Upper lobe of right lung (tissue), 1 donor: ENCODE measurements at regions not wholly inside any gene's neighbourhood (a gene's known extent, or its start where the extent isn't known, plus 50 kb on each side); places are given as distances from the start of the nearest gene placed in this dataset.
"Not testable (repeated sequence)": the region's sequence is repeated elsewhere in the genome, so short reads cannot be mapped to it uniquely, and the experiment has no call there.

Experiments used
- ATAC-seq: fragments of 200-7000 bp; cut with Tn5 transposase; one replicate; pipeline ENCODE4 v1.9.1; 2020; ENCODE audit warnings: mild to moderate bottlenecking, moderate library complexity
- DNase-seq: peaks from one replicate; pipeline ENCODE4 v3.0.0-alpha.2; 2020
- H3K27ac ChIP-seq: fragments of 200-600 bp; one replicate; pipeline ENCODE4 v1.8.0; 2022
- H3K27me3 ChIP-seq: fragments of 200-600 bp; one replicate; pipeline ENCODE4 v1.8.0; 2022; ENCODE audit warnings: mild to moderate bottlenecking
- H3K36me3 ChIP-seq: fragments of 200-600 bp; one replicate; pipeline ENCODE4 v1.8.0; 2022
- H3K4me1 ChIP-seq: fragments of 200-600 bp; one replicate; pipeline ENCODE4 v1.8.0; 2022
- H3K4me3 ChIP-seq: fragments of 200-600 bp; one replicate; pipeline ENCODE4 v1.8.0; 2022; ENCODE audit warnings: mild to moderate bottlenecking
- H3K9me3 ChIP-seq: fragments of 200-600 bp; one replicate; pipeline ENCODE4 v1.8.0; 2022
- CTCF ChIP-seq: fragments of 200-600 bp; IDR thresholded peaks from one replicate; pipeline ENCODE4 v1.8.0; 2022; ENCODE audit warnings: antibody characterized with exemption
- intact Hi-C: fragments of 100-400 bp; cut with DNase I; formaldehyde crosslinking; loops from one replicate; pipeline ENCODE4 v1.11.0; 2022
- donor health status: DM: no; HTN: yes; CAD: no; lungs with severe emphysema.

DNA sequence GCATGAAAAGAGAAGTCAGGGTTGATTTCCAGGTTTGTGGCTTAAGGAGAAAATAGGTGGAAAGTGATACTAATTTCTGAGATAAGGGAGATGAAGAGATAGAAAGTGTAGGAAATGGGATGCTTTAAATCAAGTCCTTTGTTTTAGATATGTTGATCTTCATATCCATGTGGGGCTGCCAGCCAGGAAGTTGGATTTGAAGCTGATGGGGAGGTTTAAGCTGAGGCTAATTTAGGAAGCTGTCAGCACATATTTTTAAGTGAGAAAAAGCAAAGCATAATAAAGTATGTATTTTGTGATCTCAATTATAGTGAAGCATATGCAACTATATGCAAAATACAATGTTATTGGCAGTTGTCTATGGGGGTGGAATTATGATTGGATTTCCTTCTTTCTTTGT, 428.4 kb downstream of the CSNK1G3 start:
- H3K36me3 ChIP-seq, result no peaks in the 10 kb centered on the region
- DNase-seq (no peak), ATAC-seq (no peak)
- TF ChIP-seq CTCF, result no peak
- no peak overlapping the region for H3K4me3 ChIP-seq
- no peaks in the 10 kb centered on the region for H3K4me1 ChIP-seq
- H3K27me3 ChIP-seq, result no peaks in the 10 kb centered on the region
- no peak overlapping the region for H3K27ac ChIP-seq
- intact Hi-C loops, result no loop called here
- H3K9me3 ChIP-seq, result peaks cover 6% of the 10 kb centered on the region

GRCh38 chr5:123937230-123937629, 425.3 kb downstream of the CSNK1G3 start:
- TF ChIP-seq CTCF, result peak; percentile 56
- intact Hi-C loops, result no loop called here
- Histone ChIP-seq H3K27me3 (no peaks in the 10 kb centered on the region), H3K36me3 (no peaks in the 10 kb centered on the region), H3K4me1 (no peaks in the 10 kb centered on the region), H3K9me3 (peaks cover 6% of the 10 kb centered on the region), H3K4me3 (no peak overlapping the region), H3K27ac (no peak overlapping the region)
- peak; percentile 53 for ATAC-seq
- no peak for DNase-seq

- intact Hi-C loops, result no loop called here
- no peak overlapping the region for H3K27ac ChIP-seq
- H3K4me1 ChIP-seq, result no peaks in the 10 kb centered on the region
- no peaks in the 10 kb centered on the region for H3K36me3 ChIP-seq
- H3K9me3 ChIP-seq, result peaks cover 6% of the 10 kb centered on the region
- DNase-seq (no peak), ATAC-seq (no peak)
- no peak overlapping the region for H3K4me3 ChIP-seq
- no peaks in the 10 kb centered on the region for H3K27me3 ChIP-seq
- TF ChIP-seq CTCF, result no peak
Measured at GRCh38 chr5:123936548-123936947, 424.6 kb downstream of the CSNK1G3 start.

DNA sequence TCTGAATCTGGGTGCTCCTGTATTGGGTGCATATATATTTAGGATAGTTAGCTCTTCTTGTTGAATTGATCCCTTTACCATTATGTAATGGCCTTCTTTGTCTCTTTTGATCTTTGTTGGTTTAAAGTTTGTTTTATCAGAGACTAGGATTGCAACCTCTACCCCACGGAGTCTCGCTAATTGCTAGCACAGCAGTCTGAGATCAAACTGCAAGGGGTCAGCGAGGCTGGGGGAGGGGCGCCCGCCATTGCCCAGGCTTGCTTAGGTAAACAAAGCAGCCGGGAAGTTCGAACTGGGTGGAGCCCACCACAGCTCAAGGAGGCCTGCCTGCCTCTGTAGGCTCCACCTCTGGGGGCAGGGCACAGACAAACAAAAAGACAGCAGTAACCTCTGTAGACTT, 421.8 kb downstream of the CSNK1G3 start:
- H3K36me3 ChIP-seq, DNase-seq, H3K9me3 ChIP-seq, H3K4me3 ChIP-seq, intact Hi-C loops, H3K27me3 ChIP-seq, H3K27ac ChIP-seq, H3K4me1 ChIP-seq, ATAC-seq: not testable (repeated sequence)

- no peak for DNase-seq
- Histone ChIP-seq H3K27me3 (no peaks in the 10 kb centered on the region), H3K27ac (no peak overlapping the region), H3K9me3 (no peaks in the 10 kb centered on the region), H3K4me1 (no peaks in the 10 kb centered on the region), H3K4me3 (no peak overlapping the region), H3K36me3 (no peaks in the 10 kb centered on the region)
- no peak for TF ChIP-seq CTCF
- no peak for ATAC-seq
- intact Hi-C loops, result no loop called here
Measured at GRCh38 chr5:123929055-123929474, 417.1 kb downstream of the CSNK1G3 start.

- no peaks in the 10 kb centered on the region for H3K9me3 ChIP-seq
- DNase-seq (no peak), ATAC-seq (no peak)
- H3K4me1 ChIP-seq, result no peaks in the 10 kb centered on the region
- no peak overlapping the region for H3K4me3 ChIP-seq
- no peak for TF ChIP-seq CTCF
- no peaks in the 10 kb centered on the region for H3K36me3 ChIP-seq
- intact Hi-C loops, result no loop called here
- no peaks in the 10 kb centered on the region for H3K27me3 ChIP-seq
- no peak overlapping the region for H3K27ac ChIP-seq
Measured at GRCh38 chr5:123928401-123928800, 416.4 kb downstream of the CSNK1G3 start.
